ENCODE measurements at regions not wholly inside any gene's neighbourhood (a gene's known extent, or its start where the extent isn't known, plus 50 kb on each side); places are given as distances from the start of the nearest gene placed in this dataset.

- DNase-seq: no peak
Measured at GRCh38 chr11:109745996-109746625, 324.1 kb downstream of the C11orf87 start.

GRCh38 chr11:109747839-109748238 lies 325.8 kb downstream of the C11orf87 start:
- DNase-seq: no peak

- no peak for DNase-seq
Measured at GRCh38 chr11:109749476-109749875, 327.5 kb downstream of the C11orf87 start.

GRCh38 chr11:109750964-109751363 lies 329.0 kb downstream of the C11orf87 start:
- DNase-seq: no peak

GRCh38 chr11:109752212-109752825 lies 330.3 kb downstream of the C11orf87 start:
- no peak for DNase-seq

GRCh38 chr11:109756521-109756920 lies 334.5 kb downstream of the C11orf87 start:
- no peak for DNase-seq

- DNase-seq: no peak
Measured at GRCh38 chr11:109756951-109757350, 335.0 kb downstream of the C11orf87 start.

GRCh38 chr11:109762546-109762945 lies 330.6 kb upstream of the ZC3H12C start:
- no peak for DNase-seq

- no peak for DNase-seq
Measured at GRCh38 chr11:109765709-109766311, 327.4 kb upstream of the ZC3H12C start.

- no peak for DNase-seq
Measured at GRCh38 chr11:109769858-109770257, 323.3 kb upstream of the ZC3H12C start.

GRCh38 chr11:109770323-109770722 lies 322.9 kb upstream of the ZC3H12C start:
- no peak for DNase-seq

GRCh38 chr11:109772892-109773291 lies 320.3 kb upstream of the ZC3H12C start:
- no peak for DNase-seq

GRCh38 chr11:109775686-109776085 lies 317.5 kb upstream of the ZC3H12C start:
- DNase-seq: no peak

GRCh38 chr11:109783014-109783413 lies 310.2 kb upstream of the ZC3H12C start:
- DNase-seq: no peak

- DNase-seq: no peak
Measured at GRCh38 chr11:109783840-109784239, 309.4 kb upstream of the ZC3H12C start.

GRCh38 chr11:109784536-109784935 lies 308.7 kb upstream of the ZC3H12C start:
- no peak for DNase-seq

- DNase-seq: no peak
Measured at GRCh38 chr11:109785198-109785597, 308.0 kb upstream of the ZC3H12C start.

GRCh38 chr11:109785714-109786113 lies 307.5 kb upstream of the ZC3H12C start:
- no peak for DNase-seq

- DNase-seq: no peak
Measured at GRCh38 chr11:109788948-109789490, 304.2 kb upstream of the ZC3H12C start.

GRCh38 chr11:109789901-109790300 lies 303.3 kb upstream of the ZC3H12C start:
- DNase-seq: no peak

- no peak for DNase-seq
Measured at GRCh38 chr11:109791337-109791736, 301.9 kb upstream of the ZC3H12C start.

GRCh38 chr11:109794501-109794900 lies 298.7 kb upstream of the ZC3H12C start:
- no peak for DNase-seq

GRCh38 chr11:109795234-109795633 lies 298.0 kb upstream of the ZC3H12C start:
- DNase-seq: no peak

Data from right lung (tissue), 2 donors.